Ectodermal cell (in vitro differentiated cells): ENCODE measurements at regions not wholly inside any gene's neighbourhood (a gene's known extent, or its start where the extent isn't known, plus 50 kb on each side); places are given as distances from the start of the nearest gene placed in this dataset.

Experiments used
- H3K27ac ChIP-seq: 2 replicates; pipeline ENCODE4 v1.7.0; 2013; ENCODE audit warnings: mild to moderate bottlenecking, low read depth, low read length; ENCODE audit not compliant: insufficient read depth, poor library complexity, severe bottlenecking
- H3K27me3 ChIP-seq: 2 replicates; pipeline ENCODE4 v1.7.0; 2013; ENCODE audit warnings: mild to moderate bottlenecking, low read length; ENCODE audit not compliant: insufficient read depth, control insufficient read depth, poor library complexity, severe bottlenecking
- H3K36me3 ChIP-seq: one replicate; pipeline ENCODE4 v1.7.0; 2013; ENCODE audit warnings: low read length; ENCODE audit not compliant: control insufficient read depth, insufficient read depth
- H3K4me1 ChIP-seq: one replicate; pipeline ENCODE4 v1.7.0; 2013; ENCODE audit warnings: low read length; ENCODE audit not compliant: control insufficient read depth, insufficient read depth
- H3K4me3 ChIP-seq: 2 replicates; pipeline ENCODE4 v1.7.0; 2013; ENCODE audit warnings: low read depth, low read length, control low read depth; ENCODE audit not compliant: insufficient read depth
- H3K9me3 ChIP-seq: 2 replicates; pipeline ENCODE4 v1.7.0; 2013; ENCODE audit warnings: mild to moderate bottlenecking, low read length, moderate library complexity; ENCODE audit not compliant: control insufficient read depth
- WGBS, 2 experiments: methylation state at CpG; one replicate each; pipeline ENCODE4 v1.1.7; 2013; ENCODE audit warnings: missing lambda C conversion rate in 2 of 2; 5-methylcytosine and 5-hydroxymethylcytosine counted together

DNA sequence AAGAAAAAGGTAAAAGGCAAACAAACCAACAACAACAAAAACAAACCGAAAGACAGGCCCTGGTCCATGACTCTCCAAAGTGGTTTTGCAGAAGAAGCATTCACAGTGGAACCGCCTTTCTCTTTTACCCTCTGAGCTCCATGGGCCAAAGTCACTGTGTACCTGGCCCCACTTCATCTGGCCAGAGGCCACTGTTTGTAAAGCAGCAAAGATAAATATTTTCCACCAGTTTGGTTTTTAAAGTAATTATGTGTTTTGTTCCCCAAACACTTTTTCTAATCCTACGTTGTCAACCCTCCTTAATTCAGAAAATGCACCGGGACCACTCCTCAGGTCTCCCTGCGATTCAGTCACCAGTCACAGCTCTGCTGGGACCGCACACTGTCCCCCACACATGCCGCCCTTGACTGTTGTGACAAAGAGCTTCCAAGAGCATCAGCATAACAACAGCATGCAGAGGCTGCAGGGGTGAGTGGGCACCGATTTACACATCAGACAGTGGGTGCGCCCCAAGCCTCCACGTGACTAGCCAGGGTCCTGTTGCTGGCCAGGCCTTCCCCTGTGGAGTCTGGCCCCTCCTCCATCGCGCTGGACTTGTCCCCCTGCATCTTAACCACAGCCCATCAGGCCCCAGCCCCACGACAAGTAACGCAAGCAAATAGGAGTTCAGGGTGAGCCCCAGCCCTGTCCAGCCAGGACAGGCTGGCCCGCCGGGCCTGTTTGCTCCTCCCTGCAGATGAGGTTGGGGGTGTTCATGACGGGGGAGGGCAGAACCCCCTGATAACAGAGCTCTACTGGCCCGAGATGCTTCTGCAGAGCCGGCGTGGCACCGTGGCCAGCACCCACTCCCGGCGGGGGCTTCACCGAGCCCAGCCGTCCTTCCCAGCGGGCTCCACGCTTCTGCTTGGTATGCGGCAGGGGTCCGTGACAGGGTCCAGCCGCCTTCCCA, 65.2 kb upstream of the DIO3 start:
- Histone ChIP-seq H3K27ac (no peak overlapping the region), H3K27me3 (no peaks in the 10 kb centered on the region), H3K4me3 (no peak overlapping the region), H3K36me3 (no peaks in the 10 kb centered on the region), H3K4me1 (peaks cover 13% of the 10 kb centered on the region), H3K9me3 (no peaks in the 10 kb centered on the region)
- WGBS, 2 experiments, result 40 to 45% methylated on average over 30 of the region's 30 CpGs

GRCh38 chr14:101496776-101497683, 64.3 kb upstream of the DIO3 start:
- Histone ChIP-seq H3K36me3 (no peaks in the 10 kb centered on the region), H3K27ac (no peak overlapping the region), H3K27me3 (no peaks in the 10 kb centered on the region), H3K4me1 (peaks cover 13% of the 10 kb centered on the region), H3K9me3 (no peaks in the 10 kb centered on the region), H3K4me3 (no peak overlapping the region)
- WGBS, 2 experiments, result 57 to 62% methylated on average over 16 of the region's 16 CpGs

- WGBS, 2 experiments, result 92 to 94% methylated on average over 23 of the region's 23 CpGs
- Histone ChIP-seq H3K36me3 (no peaks in the 10 kb centered on the region), H3K4me3 (no peak overlapping the region), H3K27me3 (no peaks in the 10 kb centered on the region), H3K27ac (no peak overlapping the region), H3K4me1 (peaks cover 13% of the 10 kb centered on the region), H3K9me3 (no peaks in the 10 kb centered on the region)
Observed at GRCh38 chr14:101497684-101498525, 63.4 kb upstream of the DIO3 start.

- no peaks in the 10 kb centered on the region for H3K27me3 ChIP-seq
Observed at GRCh38 chr14:101498526-101498860, 62.8 kb upstream of the DIO3 start.

DNA sequence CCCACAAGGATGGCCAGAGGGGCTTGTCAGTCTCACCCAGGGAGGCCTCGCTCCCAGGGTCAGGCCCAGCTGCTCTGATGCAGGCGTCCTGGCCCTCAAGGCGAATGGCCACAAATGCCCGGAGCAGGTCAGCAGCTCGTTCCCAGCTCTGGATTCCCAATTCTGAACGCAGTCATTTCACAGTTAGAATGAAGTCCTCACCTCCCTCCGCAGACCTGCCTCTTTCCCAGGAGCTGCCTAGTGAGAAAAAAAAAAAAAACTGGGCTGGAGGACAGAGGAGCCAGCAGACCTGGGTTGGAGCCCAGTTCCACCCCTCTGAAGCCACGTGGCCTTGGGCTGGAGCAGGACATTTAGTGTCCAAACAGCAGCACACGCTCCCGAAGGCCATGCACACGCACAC, 62.2 kb upstream of the DIO3 start:
- H3K27me3 ChIP-seq, result no peaks in the 10 kb centered on the region
- no peaks in the 10 kb centered on the region for H3K36me3 ChIP-seq
- WGBS, 2 experiments, result 90 to 92% methylated on average over 11 of the region's 11 CpGs

More at GRCh38 chr14:101498526-101498860, 62.8 kb upstream of the DIO3 start:
- H3K36me3 ChIP-seq, result no peaks in the 10 kb centered on the region
- H3K4me3 ChIP-seq, result no peak overlapping the region
- H3K4me1 ChIP-seq, result peaks cover 13% of the 10 kb centered on the region
- 93 to 94% methylated on average over 6 of the region's 6 CpGs for WGBS, 2 experiments
- H3K27ac ChIP-seq, result no peak overlapping the region
- no peaks in the 10 kb centered on the region for H3K9me3 ChIP-seq

DNA sequence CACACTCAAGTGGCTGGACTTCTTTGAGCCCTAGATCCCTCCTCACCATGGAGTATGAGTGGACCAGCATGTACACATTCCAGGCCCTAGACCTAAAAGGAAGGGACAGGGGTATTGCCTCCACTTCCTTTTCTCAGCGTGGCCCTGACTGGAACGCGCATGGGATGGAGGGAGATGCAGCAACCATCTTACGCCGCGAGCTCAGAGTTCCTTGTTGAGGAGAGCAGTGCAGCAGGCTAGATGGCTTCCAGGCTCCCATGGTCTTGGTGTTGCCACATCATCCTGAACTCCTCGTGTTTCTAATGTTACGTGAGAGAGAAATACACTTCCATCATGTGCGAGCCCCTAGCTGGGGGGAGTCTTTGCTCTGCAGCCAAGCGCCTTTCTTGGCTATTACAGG, 61.8 kb upstream of the DIO3 start:
- Histone ChIP-seq H3K9me3 (no peaks in the 10 kb centered on the region), H3K4me3 (no peak overlapping the region), H3K36me3 (no peaks in the 10 kb centered on the region), H3K27ac (no peak overlapping the region), H3K4me1 (peaks cover 13% of the 10 kb centered on the region), H3K27me3 (no peaks in the 10 kb centered on the region)
- 95 to 97% methylated on average over 10 of the region's 10 CpGs for WGBS, 2 experiments

More for the DNA sequence above, 62.2 kb upstream of the DIO3 start:
- Histone ChIP-seq H3K4me1 (peaks cover 13% of the 10 kb centered on the region), H3K4me3 (no peak overlapping the region), H3K9me3 (no peaks in the 10 kb centered on the region), H3K27ac (no peak overlapping the region)

- no peak overlapping the region for H3K27ac ChIP-seq
- H3K4me1 ChIP-seq, result peaks cover 13% of the 10 kb centered on the region
- 86 to 88% methylated on average over 6 to 7 of the region's 7 CpGs for WGBS, 2 experiments
- no peak overlapping the region for H3K4me3 ChIP-seq
- no peaks in the 10 kb centered on the region for H3K36me3 ChIP-seq
- no peaks in the 10 kb centered on the region for H3K27me3 ChIP-seq
- no peaks in the 10 kb centered on the region for H3K9me3 ChIP-seq
Observed at GRCh38 chr14:101500061-101500460, 61.2 kb upstream of the DIO3 start.

DNA sequence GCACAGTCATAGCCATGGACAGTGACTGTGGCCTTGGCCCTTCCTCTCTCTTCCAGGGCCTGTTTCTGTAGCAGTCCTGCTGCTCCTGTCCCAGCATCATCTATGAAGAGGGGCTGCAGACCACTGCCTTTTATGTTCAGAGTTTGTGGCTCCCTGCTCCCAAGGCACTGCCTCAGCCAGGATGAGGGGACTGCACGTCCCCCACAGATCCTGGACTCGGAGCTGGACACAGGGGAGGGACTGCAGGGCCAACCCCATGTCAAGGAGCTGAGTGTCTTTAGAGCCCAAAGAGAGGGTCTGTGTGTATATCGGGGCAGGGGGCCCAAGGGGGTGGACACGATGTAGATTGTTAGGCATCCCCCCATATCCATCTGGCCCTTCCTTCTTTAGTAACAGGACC, 60.6 kb upstream of the DIO3 start:
- Histone ChIP-seq H3K4me3 (no peak overlapping the region), H3K4me1 (peaks cover 13% of the 10 kb centered on the region), H3K36me3 (no peaks in the 10 kb centered on the region), H3K9me3 (no peaks in the 10 kb centered on the region), H3K27me3 (no peaks in the 10 kb centered on the region), H3K27ac (no peak overlapping the region)
- 95% methylated on average over 4 of the region's 4 CpGs for WGBS, 2 experiments

- Histone ChIP-seq H3K36me3 (no peaks in the 10 kb centered on the region), H3K9me3 (no peaks in the 10 kb centered on the region), H3K4me3 (no peak overlapping the region), H3K27me3 (no peaks in the 10 kb centered on the region), H3K27ac (no peak overlapping the region), H3K4me1 (peaks cover 9% of the 10 kb centered on the region)
- 84% methylated on average over 18 of the region's 18 CpGs for WGBS, 2 experiments
Observed at GRCh38 chr14:101501341-101501740, 60.0 kb upstream of the DIO3 start.
